HUES6 (cell line): ENCODE measurements at regions not wholly inside any gene's neighbourhood (a gene's known extent, or its start where the extent isn't known, plus 50 kb on each side); places are given as distances from the start of the nearest gene placed in this dataset.

Experiments used
- H3K27ac ChIP-seq: 2 replicates; pipeline ENCODE4 v1.7.0; 2013; ENCODE audit warnings: low read depth, mild to moderate bottlenecking, low read length, inconsistent platforms
- H3K27me3 ChIP-seq: 2 replicates; pipeline ENCODE4 v1.6.1; 2013; ENCODE audit warnings: low read length; ENCODE audit not compliant: control insufficient read depth, insufficient read depth
- H3K36me3 ChIP-seq: 2 replicates; pipeline ENCODE4 v1.6.1; 2013; ENCODE audit warnings: low read length; ENCODE audit not compliant: control insufficient read depth, insufficient read depth
- H3K4me1 ChIP-seq: 2 replicates; pipeline ENCODE4 v1.6.1; 2013; ENCODE audit warnings: low read length; ENCODE audit not compliant: control insufficient read depth, insufficient read depth
- H3K4me3 ChIP-seq: 2 replicates; pipeline ENCODE4 v1.5.1; 2013; ENCODE audit warnings: low read depth, low read length
- H3K9ac ChIP-seq: one replicate; pipeline ENCODE4 v1.6.1; 2013; ENCODE audit warnings: mild to moderate bottlenecking, low read length
- H3K9me3 ChIP-seq: 2 replicates; pipeline ENCODE4 v1.6.1; 2013; ENCODE audit warnings: low read depth, low read length; ENCODE audit not compliant: control insufficient read depth, insufficient read depth

GRCh38 chr6:167574431-167575151, 249.7 kb downstream of the TTLL2 start:
- H3K4me3 ChIP-seq, result no peak overlapping the region
- no peaks in the 10 kb centered on the region for H3K27me3 ChIP-seq
- no peak overlapping the region for H3K9ac ChIP-seq
- no peaks in the 10 kb centered on the region for H3K4me1 ChIP-seq
- H3K36me3 ChIP-seq, result no peaks in the 10 kb centered on the region
- no peak overlapping the region for H3K27ac ChIP-seq
- no peaks in the 10 kb centered on the region for H3K9me3 ChIP-seq

GRCh38 chr6:167575158-167575696, 250.3 kb downstream of the TTLL2 start:
- H3K36me3 ChIP-seq, result no peaks in the 10 kb centered on the region

GRCh38 chr6:167576050-167576741, 250.5 kb upstream of the AFDN start:
- Histone ChIP-seq H3K27ac (no peak overlapping the region), H3K9me3 (no peaks in the 10 kb centered on the region)

More at GRCh38 chr6:167575158-167575696, 250.3 kb downstream of the TTLL2 start:
- Histone ChIP-seq H3K27ac (no peak overlapping the region), H3K4me1 (no peaks in the 10 kb centered on the region), H3K4me3 (no peak overlapping the region), H3K9ac (no peak overlapping the region), H3K9me3 (no peaks in the 10 kb centered on the region), H3K27me3 (no peaks in the 10 kb centered on the region)

GRCh38 chr6:167576828-167577503, 249.7 kb upstream of the AFDN start:
- no peak overlapping the region for H3K4me3 ChIP-seq
- H3K9ac ChIP-seq, result no peak overlapping the region
- H3K4me1 ChIP-seq, result no peaks in the 10 kb centered on the region
- H3K27me3 ChIP-seq, result no peaks in the 10 kb centered on the region
- H3K36me3 ChIP-seq, result no peaks in the 10 kb centered on the region
- no peak overlapping the region for H3K27ac ChIP-seq
- no peaks in the 10 kb centered on the region for H3K9me3 ChIP-seq

More at GRCh38 chr6:167576050-167576741, 250.5 kb upstream of the AFDN start:
- Histone ChIP-seq H3K4me3 (no peak overlapping the region), H3K27me3 (no peaks in the 10 kb centered on the region), H3K36me3 (no peaks in the 10 kb centered on the region), H3K4me1 (no peaks in the 10 kb centered on the region), H3K9ac (no peak overlapping the region)

GRCh38 chr6:167577891-167578361, 248.8 kb upstream of the AFDN start:
- no peak overlapping the region for H3K27ac ChIP-seq
- H3K9ac ChIP-seq, result no peak overlapping the region
- no peak overlapping the region for H3K4me3 ChIP-seq
- H3K27me3 ChIP-seq, result no peaks in the 10 kb centered on the region
- no peaks in the 10 kb centered on the region for H3K9me3 ChIP-seq
- H3K4me1 ChIP-seq, result no peaks in the 10 kb centered on the region
- H3K36me3 ChIP-seq, result no peaks in the 10 kb centered on the region

- H3K36me3 ChIP-seq, result no peaks in the 10 kb centered on the region
- no peaks in the 10 kb centered on the region for H3K27me3 ChIP-seq
- H3K4me1 ChIP-seq, result no peaks in the 10 kb centered on the region
- no peak overlapping the region for H3K4me3 ChIP-seq
- no peaks in the 10 kb centered on the region for H3K9me3 ChIP-seq
- H3K27ac ChIP-seq, result no peak overlapping the region
- H3K9ac ChIP-seq, result no peak overlapping the region
Measured at GRCh38 chr6:167578371-167578901, 248.3 kb upstream of the AFDN start.

GRCh38 chr6:167579806-167580618, 246.7 kb upstream of the AFDN start:
- Histone ChIP-seq H3K4me3 (no peak overlapping the region), H3K4me1 (no peaks in the 10 kb centered on the region), H3K27ac (no peak overlapping the region), H3K9me3 (no peaks in the 10 kb centered on the region), H3K27me3 (no peaks in the 10 kb centered on the region), H3K9ac (no peak overlapping the region), H3K36me3 (no peaks in the 10 kb centered on the region)

- Histone ChIP-seq H3K27ac (no peak overlapping the region), H3K4me1 (no peaks in the 10 kb centered on the region), H3K9ac (no peak overlapping the region), H3K4me3 (no peak overlapping the region), H3K36me3 (no peaks in the 10 kb centered on the region), H3K9me3 (peaks cover 2% of the 10 kb centered on the region; the same call in 1 of the 2 replicates), H3K27me3 (no peaks in the 10 kb centered on the region)
Measured at GRCh38 chr6:167580619-167580911, 246.1 kb upstream of the AFDN start.

GRCh38 chr6:167581637-167582036, 245.1 kb upstream of the AFDN start:
- Histone ChIP-seq H3K4me1 (no peaks in the 10 kb centered on the region), H3K27me3 (no peaks in the 10 kb centered on the region), H3K9me3 (peaks cover 6% of the 10 kb centered on the region; the same call in 1 of the 2 replicates), H3K27ac (no peak overlapping the region), H3K36me3 (no peaks in the 10 kb centered on the region), H3K9ac (no peak overlapping the region), H3K4me3 (no peak overlapping the region)

GRCh38 chr6:167583412-167583811, 243.3 kb upstream of the AFDN start:
- H3K27me3 ChIP-seq, result no peaks in the 10 kb centered on the region
- H3K9ac ChIP-seq, result no peak overlapping the region
- no peaks in the 10 kb centered on the region for H3K36me3 ChIP-seq
- H3K4me3 ChIP-seq, result no peak overlapping the region
- H3K27ac ChIP-seq, result no peak overlapping the region
- H3K4me1 ChIP-seq, result no peaks in the 10 kb centered on the region
- H3K9me3 ChIP-seq, result peaks cover 11% of the 10 kb centered on the region; the same call in 1 of the 2 replicates
